Tibial nerve (tissue), 4 donors: ENCODE measurements at regions not wholly inside any gene's neighbourhood (a gene's known extent, or its start where the extent isn't known, plus 50 kb on each side); places are given as distances from the start of the nearest gene placed in this dataset.

Experiments used
- DNase-seq, 2 donors: peaks; one replicate each; pipeline ENCODE4 v3.0.0-alpha.2; 2019; ENCODE audit warnings: low spot score in 2 of 2
- H3K27ac ChIP-seq, 4 donors: fragments of 200-600 bp; sonication (generic) in 3 of 4; one replicate each; pipeline ENCODE4 v1.5.1; 2017 to 2019; ENCODE audit warnings: mild to moderate bottlenecking in 1 of 4
- H3K27me3 ChIP-seq, 2 donors: fragments of 200-600 bp; sonication (generic) in 1 of 2; one replicate each; pipeline versions ENCODE4 v1.5.1 to v1.6.0; 2017 to 2019
- H3K36me3 ChIP-seq, 3 donors: fragments of 200-600 bp; sonication (generic); one replicate each; pipeline ENCODE4 v1.5.1; 2018 to 2019
- H3K4me1 ChIP-seq, 4 donors: fragments of 200-600 bp; sonication (generic) in 3 of 4; one replicate each; pipeline ENCODE4 v1.5.1; 2017 to 2019
- H3K4me3 ChIP-seq, 4 donors: fragments of 200-600 bp; sonication (generic) in 3 of 4; one replicate each; pipeline ENCODE4 v1.5.1; 2017 to 2019; ENCODE audit warnings: mild to moderate bottlenecking in 1 of 4, moderate library complexity in 1 of 4
- H3K9me3 ChIP-seq, 4 donors: fragments of 200-600 bp; sonication (generic) in 3 of 4; one replicate each; pipeline ENCODE4 v1.5.1; 2017 to 2019
- EP300 ChIP-seq, 2 donors: sonication (generic); formaldehyde crosslinking; IDR thresholded peaks; one replicate each; pipeline ENCODE4 v1.6.1; 2017; ENCODE audit warnings: antibody characterized with exemption in 2 of 2, mild to moderate bottlenecking in 1 of 2
- POLR2A ChIP-seq, 2 donors: fragments of 450-650 bp; IDR thresholded peaks; one replicate each; pipeline ENCODE4 v1.6.1; 2017; ENCODE audit warnings: antibody characterized with exemption in 2 of 2, mild to moderate bottlenecking in 2 of 2, moderate library complexity in 2 of 2
- WGBS, 2 donors: methylation state at CpG; one replicate each; pipeline ENCODE4 v1.1.5; 2018; 5-methylcytosine and 5-hydroxymethylcytosine counted together
- TF ChIP-seq, protein P1 (sequence below), 5 experiments: fragments of 200-600 bp in 3 of 5; fragments of 450-650 bp in 2 of 5; sonication (generic) in 3 of 5; IDR thresholded peaks; one replicate each; pipeline ENCODE4 v1.5.1; 2016 to 2019; ENCODE audit warnings: antibody characterized with exemption in 5 of 5, mild to moderate bottlenecking in 3 of 5, moderate library complexity in 2 of 5

DNA sequence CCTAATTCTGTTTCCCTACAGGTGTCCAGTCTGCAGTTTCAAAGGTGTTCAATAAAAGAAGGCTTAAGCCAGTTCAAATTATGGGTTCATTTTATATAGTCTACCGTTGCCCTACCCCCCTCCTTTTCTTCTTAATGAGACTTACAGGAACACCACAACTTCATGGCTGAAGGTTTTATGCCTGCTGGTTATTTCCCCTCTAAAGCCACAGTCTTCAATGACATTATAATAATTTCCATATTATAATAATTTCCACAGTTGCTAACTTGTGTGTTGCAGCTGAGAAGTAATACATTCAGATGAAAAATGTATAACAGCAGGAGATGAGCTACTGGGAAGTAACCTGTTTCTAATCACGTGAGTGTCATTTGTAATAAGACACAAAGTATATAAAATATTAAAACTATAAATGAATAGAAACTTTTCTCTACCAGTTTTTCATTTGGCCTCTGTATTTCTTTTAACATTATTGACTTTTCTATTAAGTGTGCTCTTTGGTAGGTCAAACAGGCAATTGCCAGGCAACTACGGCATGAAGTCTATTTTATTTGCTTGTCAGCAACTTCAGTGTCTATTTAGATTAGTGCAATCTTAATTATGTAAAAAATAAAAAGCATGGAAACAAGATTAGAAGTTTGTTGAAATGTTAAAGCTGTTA lies 120.5 kb upstream of the HMHB1 start:
- Histone ChIP-seq H3K4me1 (no peaks in the 10 kb centered on the region), H3K9me3 (peaks cover 0 to 11% (median 0%) of the 10 kb centered on the region in 4 donors), H3K36me3 (no peaks in the 10 kb centered on the region), H3K4me3 (no peak overlapping the region), H3K27me3 (no peaks in the 10 kb centered on the region), H3K27ac (no peak overlapping the region)
- TF ChIP-seq POLR2A (IDR thresholded peaks at IDR 0.05), result no peak
- TF ChIP-seq, protein P1, sequence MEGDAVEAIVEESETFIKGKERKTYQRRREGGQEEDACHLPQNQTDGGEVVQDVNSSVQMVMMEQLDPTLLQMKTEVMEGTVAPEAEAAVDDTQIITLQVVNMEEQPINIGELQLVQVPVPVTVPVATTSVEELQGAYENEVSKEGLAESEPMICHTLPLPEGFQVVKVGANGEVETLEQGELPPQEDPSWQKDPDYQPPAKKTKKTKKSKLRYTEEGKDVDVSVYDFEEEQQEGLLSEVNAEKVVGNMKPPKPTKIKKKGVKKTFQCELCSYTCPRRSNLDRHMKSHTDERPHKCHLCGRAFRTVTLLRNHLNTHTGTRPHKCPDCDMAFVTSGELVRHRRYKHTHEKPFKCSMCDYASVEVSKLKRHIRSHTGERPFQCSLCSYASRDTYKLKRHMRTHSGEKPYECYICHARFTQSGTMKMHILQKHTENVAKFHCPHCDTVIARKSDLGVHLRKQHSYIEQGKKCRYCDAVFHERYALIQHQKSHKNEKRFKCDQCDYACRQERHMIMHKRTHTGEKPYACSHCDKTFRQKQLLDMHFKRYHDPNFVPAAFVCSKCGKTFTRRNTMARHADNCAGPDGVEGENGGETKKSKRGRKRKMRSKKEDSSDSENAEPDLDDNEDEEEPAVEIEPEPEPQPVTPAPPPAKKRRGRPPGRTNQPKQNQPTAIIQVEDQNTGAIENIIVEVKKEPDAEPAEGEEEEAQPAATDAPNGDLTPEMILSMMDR (IDR thresholded peaks at IDR 0.05), result no peak
- no peak for TF ChIP-seq EP300 (IDR thresholded peaks at IDR 0.05)
- WGBS, 2 donors, result 64 to 74% methylated on average over 3 of the region's 3 CpGs
- no peak for DNase-seq

- no peak for TF ChIP-seq POLR2A (IDR thresholded peaks at IDR 0.05)
- TF ChIP-seq EP300 (IDR thresholded peaks at IDR 0.05), result no peak
- TF ChIP-seq, protein P1 (IDR thresholded peaks at IDR 0.05), result no peak
- H3K27ac ChIP-seq, result no peak overlapping the region
- no peaks in the 10 kb centered on the region for H3K4me1 ChIP-seq
- DNase-seq, result no peak
- H3K4me3 ChIP-seq, result no peak overlapping the region
- H3K27me3 ChIP-seq, result no peaks in the 10 kb centered on the region
- H3K36me3 ChIP-seq, result no peaks in the 10 kb centered on the region
- H3K9me3 ChIP-seq, result peaks cover 0 to 11% (median 0%) of the 10 kb centered on the region in 4 donors
Observed at GRCh38 chr5:143687604-143688003, 124.4 kb upstream of the HMHB1 start.

DNA sequence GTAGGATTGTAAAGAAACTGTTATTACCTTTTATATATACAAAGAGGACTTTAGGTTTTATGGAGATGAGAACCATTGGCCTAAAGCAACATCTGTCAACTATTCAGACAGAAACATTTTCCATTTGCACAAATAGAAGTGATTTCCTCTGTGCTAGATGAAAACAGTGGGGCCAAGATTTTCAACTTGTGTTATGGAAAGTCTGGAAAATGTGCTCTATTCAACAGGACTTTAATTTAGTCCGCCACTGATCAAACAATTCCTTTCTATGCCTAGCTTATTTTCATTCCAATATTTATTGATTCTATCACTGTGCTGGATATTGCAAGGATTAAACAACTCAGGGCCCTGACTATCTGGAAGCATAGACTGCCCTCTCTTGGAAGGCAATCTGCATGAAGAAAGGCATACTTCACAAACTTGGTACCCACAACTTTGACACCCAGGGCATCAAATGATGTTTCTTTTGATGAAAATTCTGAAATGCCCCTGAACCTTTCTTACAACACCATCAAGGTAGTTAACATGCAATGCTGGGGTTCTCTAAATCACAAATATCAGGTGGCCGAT lies 126.6 kb upstream of the HMHB1 start:
- Histone ChIP-seq H3K27me3 (no peaks in the 10 kb centered on the region), H3K9me3 (peaks cover 0 to 8% (median 0%) of the 10 kb centered on the region in 4 donors), H3K4me1 (no peaks in the 10 kb centered on the region), H3K27ac (no peak overlapping the region), H3K36me3 (no peaks in the 10 kb centered on the region), H3K4me3 (no peak overlapping the region)
- WGBS, 2 donors, result 75 to 92% methylated on average over 2 of the region's 2 CpGs
- TF ChIP-seq POLR2A (IDR thresholded peaks at IDR 0.05) (no peak), EP300 (IDR thresholded peaks at IDR 0.05) (no peak)
- TF ChIP-seq, protein P1 (IDR thresholded peaks at IDR 0.05), result no peak
- no peak for DNase-seq

DNA sequence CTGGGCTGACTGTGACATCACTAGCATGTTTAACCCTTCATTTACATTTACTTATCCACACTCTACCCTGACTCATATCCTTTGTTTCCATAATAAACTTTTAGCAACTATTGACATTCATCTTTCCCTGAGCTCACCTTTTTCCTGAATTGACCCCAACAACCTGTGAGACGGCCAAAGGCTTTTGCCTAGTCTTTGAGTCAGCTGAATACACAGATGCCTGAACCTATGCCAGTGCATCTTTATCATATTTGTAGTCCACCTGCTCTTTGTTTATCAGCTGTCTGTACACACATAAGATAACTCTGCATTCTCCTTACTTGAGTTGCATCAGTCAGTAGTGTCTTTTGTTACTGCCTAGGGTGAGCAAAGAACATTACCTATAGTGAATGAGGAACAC lies 128.5 kb upstream of the HMHB1 start:
- 80 to 94% methylated on average over 1 of the region's 1 CpG for WGBS, 2 donors
- no peak for TF ChIP-seq EP300 (IDR thresholded peaks at IDR 0.05)
- TF ChIP-seq, protein P1 (IDR thresholded peaks at IDR 0.05), result no peak
- TF ChIP-seq POLR2A (IDR thresholded peaks at IDR 0.05), result no peak
- Histone ChIP-seq H3K36me3 (no peaks in the 10 kb centered on the region), H3K4me1 (no peaks in the 10 kb centered on the region), H3K4me3 (no peak overlapping the region), H3K9me3 (no peaks in the 10 kb centered on the region), H3K27ac (no peak overlapping the region), H3K27me3 (no peaks in the 10 kb centered on the region)
- DNase-seq, result no peak

- WGBS, 2 donors, result 69 to 71% methylated on average over 3 of the region's 3 CpGs
- TF ChIP-seq EP300 (IDR thresholded peaks at IDR 0.05) (no peak), POLR2A (IDR thresholded peaks at IDR 0.05) (no peak)
- TF ChIP-seq, protein P1 (IDR thresholded peaks at IDR 0.05), result no peak
Observed at GRCh38 chr5:143682929-143683386, 129.0 kb upstream of the HMHB1 start.

More at GRCh38 chr5:143682929-143683386, 129.0 kb upstream of the HMHB1 start:
- H3K9me3 ChIP-seq, result no peaks in the 10 kb centered on the region
- H3K36me3 ChIP-seq, result no peaks in the 10 kb centered on the region
- H3K27me3 ChIP-seq, result no peaks in the 10 kb centered on the region
- H3K27ac ChIP-seq, result no peak overlapping the region
- no peak overlapping the region for H3K4me3 ChIP-seq
- DNase-seq, result no peak
- no peaks in the 10 kb centered on the region for H3K4me1 ChIP-seq
